ENCODE measurements at regions not wholly inside any gene's neighbourhood (a gene's known extent, or its start where the extent isn't known, plus 50 kb on each side); places are given as distances from the start of the nearest gene placed in this dataset.

DNA sequence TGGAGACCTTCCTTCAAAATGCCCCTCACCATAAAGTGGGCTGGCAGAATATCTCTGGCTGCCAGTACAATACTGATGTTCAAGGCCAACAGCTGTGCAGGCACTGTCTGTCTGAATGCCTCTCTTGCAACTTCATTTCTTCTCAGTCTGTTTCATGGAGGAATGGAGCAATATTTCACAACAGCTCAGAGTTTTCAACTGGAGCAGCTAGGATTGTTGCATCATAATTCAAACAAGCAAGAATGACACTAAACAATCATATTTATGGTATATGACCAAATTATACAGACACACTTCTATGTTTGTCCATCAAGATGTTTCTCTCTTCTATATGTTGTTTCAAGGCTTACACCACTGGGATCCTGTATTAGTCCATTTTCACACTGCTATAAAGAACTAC is 444.2 kb downstream of the LRATD1 start:
- TF ChIP-seq CTCF (IDR thresholded peaks at IDR 0.05) (no peak), POLR2A (IDR thresholded peaks at IDR 0.05) (no peak)
